ENCODE measurements at regions not wholly inside any gene's neighbourhood (a gene's known extent, or its start where the extent isn't known, plus 50 kb on each side); places are given as distances from the start of the nearest gene placed in this dataset.

DNA sequence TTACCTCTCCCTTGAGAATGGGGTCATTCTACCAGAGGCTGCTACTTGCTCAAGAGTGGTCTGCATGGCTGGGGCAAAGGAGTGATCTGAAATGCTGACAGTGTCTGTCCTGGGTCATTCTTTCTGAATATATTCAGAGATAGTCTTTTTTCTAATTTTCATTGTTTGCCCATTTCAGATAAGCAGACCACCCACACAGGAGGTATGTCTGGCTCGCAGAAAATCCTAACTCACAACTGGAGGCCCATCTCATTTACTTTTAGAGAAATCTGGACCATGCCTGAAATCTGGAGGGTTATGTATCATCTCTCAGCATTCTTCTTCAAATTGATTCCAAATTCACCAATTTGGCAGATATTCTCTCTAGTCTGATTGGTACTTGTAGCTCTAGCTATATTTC lies 227.6 kb downstream of the SEC61B start:
- H3F3A ChIP-seq (ENCODE audit: insufficient read depth, low read length): no peaks in the 10 kb centered on the region

DNA sequence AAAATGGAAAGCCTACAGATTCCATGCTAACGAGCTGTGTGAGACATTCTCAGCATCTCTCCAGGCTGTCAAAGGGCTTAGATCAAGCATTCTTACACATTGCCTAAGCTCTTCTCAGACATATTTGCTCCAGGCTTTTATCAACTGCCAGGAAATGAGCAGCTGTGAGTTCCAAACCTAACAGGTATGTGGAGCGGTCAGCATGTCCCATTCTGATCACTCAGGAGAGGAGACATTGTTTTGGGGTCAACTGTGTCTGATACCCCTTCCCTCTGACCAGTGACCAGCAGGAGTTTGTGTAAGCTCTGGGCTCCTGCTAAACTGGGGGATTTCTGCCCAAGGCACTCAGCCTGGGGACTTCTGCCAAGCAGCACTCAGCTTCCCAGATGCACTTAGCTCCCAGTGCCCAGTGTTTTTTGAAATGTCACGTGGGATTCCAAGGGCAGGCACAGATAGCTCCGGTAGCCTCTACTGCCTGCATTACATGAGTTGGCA lies 229.1 kb downstream of the SEC61B start:
- H3K4me3 ChIP-seq (ENCODE audit: low read depth, low read length, poor library complexity, severe bottlenecking): no peak overlapping the region
- TF ChIP-seq, protein P1, sequence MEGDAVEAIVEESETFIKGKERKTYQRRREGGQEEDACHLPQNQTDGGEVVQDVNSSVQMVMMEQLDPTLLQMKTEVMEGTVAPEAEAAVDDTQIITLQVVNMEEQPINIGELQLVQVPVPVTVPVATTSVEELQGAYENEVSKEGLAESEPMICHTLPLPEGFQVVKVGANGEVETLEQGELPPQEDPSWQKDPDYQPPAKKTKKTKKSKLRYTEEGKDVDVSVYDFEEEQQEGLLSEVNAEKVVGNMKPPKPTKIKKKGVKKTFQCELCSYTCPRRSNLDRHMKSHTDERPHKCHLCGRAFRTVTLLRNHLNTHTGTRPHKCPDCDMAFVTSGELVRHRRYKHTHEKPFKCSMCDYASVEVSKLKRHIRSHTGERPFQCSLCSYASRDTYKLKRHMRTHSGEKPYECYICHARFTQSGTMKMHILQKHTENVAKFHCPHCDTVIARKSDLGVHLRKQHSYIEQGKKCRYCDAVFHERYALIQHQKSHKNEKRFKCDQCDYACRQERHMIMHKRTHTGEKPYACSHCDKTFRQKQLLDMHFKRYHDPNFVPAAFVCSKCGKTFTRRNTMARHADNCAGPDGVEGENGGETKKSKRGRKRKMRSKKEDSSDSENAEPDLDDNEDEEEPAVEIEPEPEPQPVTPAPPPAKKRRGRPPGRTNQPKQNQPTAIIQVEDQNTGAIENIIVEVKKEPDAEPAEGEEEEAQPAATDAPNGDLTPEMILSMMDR (IDR thresholded peaks at IDR 0.05; ENCODE audit: low read length): no peak
- TF ChIP-seq EZH2 (IDR thresholded peaks at IDR 0.05; ENCODE audit: borderline replicate concordance, low read length): no peak
- H3K9ac ChIP-seq (ENCODE audit: low read length): no peak overlapping the region
- no peak overlapping the region for H3K4me2 ChIP-seq (ENCODE audit: low read length)
- H3K9me2 ChIP-seq (ENCODE audit: low read depth, low read length): no peaks in the 10 kb centered on the region
- H3K36me3 ChIP-seq (ENCODE audit: insufficient read depth, low read length): no peaks in the 10 kb centered on the region
- H3K27ac ChIP-seq (ENCODE audit: low read depth, low read length, poor library complexity, severe bottlenecking): no peak overlapping the region
- H4K20me1 ChIP-seq (ENCODE audit: insufficient read depth, low read length): no peaks in the 10 kb centered on the region
- H2AFZ ChIP-seq (ENCODE audit: low read length): no peak overlapping the region
- no peaks in the 10 kb centered on the region for H3K9me3 ChIP-seq (ENCODE audit: low read length)
- H3K27me3 ChIP-seq (ENCODE audit: insufficient read depth, low read length): no peaks in the 10 kb centered on the region
- H3K79me2 ChIP-seq (ENCODE audit: insufficient read depth, low read length): no peaks in the 10 kb centered on the region
- H3F3A ChIP-seq (ENCODE audit: insufficient read depth, low read length): no peaks in the 10 kb centered on the region
- H3K4me1 ChIP-seq (ENCODE audit: insufficient read depth, low read length, severe bottlenecking): no peaks in the 10 kb centered on the region

More for the DNA sequence above, 227.6 kb downstream of the SEC61B start:
- no peak overlapping the region for H3K27ac ChIP-seq (ENCODE audit: low read depth, low read length, poor library complexity, severe bottlenecking)
- no peaks in the 10 kb centered on the region for H3K27me3 ChIP-seq (ENCODE audit: insufficient read depth, low read length)
- no peaks in the 10 kb centered on the region for H3K9me2 ChIP-seq (ENCODE audit: low read depth, low read length)
- TF ChIP-seq, protein P1 (IDR thresholded peaks at IDR 0.05; ENCODE audit: low read length): no peak
- TF ChIP-seq EZH2 (IDR thresholded peaks at IDR 0.05; ENCODE audit: borderline replicate concordance, low read length): no peak
- H2AFZ ChIP-seq (ENCODE audit: low read length): no peak overlapping the region
- no peak overlapping the region for H3K4me2 ChIP-seq (ENCODE audit: low read length)
- H3K36me3 ChIP-seq (ENCODE audit: insufficient read depth, low read length): no peaks in the 10 kb centered on the region
- no peaks in the 10 kb centered on the region for H3K4me1 ChIP-seq (ENCODE audit: insufficient read depth, low read length, severe bottlenecking)
- H3K9me3 ChIP-seq (ENCODE audit: low read length): no peaks in the 10 kb centered on the region
- no peak overlapping the region for H3K4me3 ChIP-seq (ENCODE audit: low read depth, low read length, poor library complexity, severe bottlenecking)
- H3K79me2 ChIP-seq (ENCODE audit: insufficient read depth, low read length): no peaks in the 10 kb centered on the region
- no peaks in the 10 kb centered on the region for H4K20me1 ChIP-seq (ENCODE audit: insufficient read depth, low read length)
- no peak overlapping the region for H3K9ac ChIP-seq (ENCODE audit: low read length)

DNA sequence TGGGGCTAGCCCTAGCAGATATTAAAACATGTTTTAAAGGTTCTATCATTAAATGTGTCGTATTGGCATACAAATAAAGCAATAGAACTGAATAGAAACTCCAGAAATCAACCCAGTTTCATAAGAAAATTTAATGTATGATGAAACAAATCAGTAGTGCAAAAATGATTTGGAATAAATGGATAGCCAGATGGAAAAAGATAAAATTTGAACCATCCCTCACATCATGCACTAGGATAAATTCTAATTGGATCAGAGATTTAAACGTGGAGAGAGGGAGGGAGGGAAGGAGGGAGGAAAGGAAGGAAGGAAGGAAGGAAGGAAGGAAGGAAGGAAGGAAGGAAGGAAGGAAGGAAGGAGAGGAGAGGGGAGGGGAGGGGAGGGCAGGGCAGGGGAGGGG lies 235.3 kb downstream of the SEC61B start:
- Histone ChIP-seq H3K27ac (ENCODE audit: low read depth, low read length, poor library complexity, severe bottlenecking) (no peak overlapping the region), H3K27me3 (ENCODE audit: insufficient read depth, low read length) (no peaks in the 10 kb centered on the region), H3K4me1 (ENCODE audit: insufficient read depth, low read length, severe bottlenecking) (no peaks in the 10 kb centered on the region), H2AFZ (ENCODE audit: low read length) (no peak overlapping the region), H3K4me3 (ENCODE audit: low read depth, low read length, poor library complexity, severe bottlenecking) (no peak overlapping the region), H3K36me3 (ENCODE audit: insufficient read depth, low read length) (no peaks in the 10 kb centered on the region), H3K9ac (ENCODE audit: low read length) (no peak overlapping the region), H3K9me2 (ENCODE audit: low read depth, low read length) (no peaks in the 10 kb centered on the region), H3K79me2 (ENCODE audit: insufficient read depth, low read length) (no peaks in the 10 kb centered on the region), H3K4me2 (ENCODE audit: low read length) (no peak overlapping the region), H3K9me3 (ENCODE audit: low read length) (no peaks in the 10 kb centered on the region), H4K20me1 (ENCODE audit: insufficient read depth, low read length) (no peaks in the 10 kb centered on the region), H3F3A (ENCODE audit: insufficient read depth, low read length) (no peaks in the 10 kb centered on the region)
- TF ChIP-seq, protein P1 (IDR thresholded peaks at IDR 0.05; ENCODE audit: low read length): no peak
